Progenitor cell of endocrine pancreas (in vitro differentiated cells): ENCODE measurements at regions not wholly inside any gene's neighbourhood (a gene's known extent, or its start where the extent isn't known, plus 50 kb on each side); places are given as distances from the start of the nearest gene placed in this dataset.

ENCODE experiments used
- DNase-seq: peaks from one replicate; pipeline ENCODE4 v3.0.0; 2021; ENCODE audit warnings: low spot score; ENCODE audit not compliant: unreplicated experiment
- H3K27ac Mint-ChIP-seq: 2 replicates; pipeline ENCODE4 v1.8.0; 2021; ENCODE audit warnings: mild to moderate bottlenecking, moderate library complexity, mixed read lengths
- H3K27me3 Mint-ChIP-seq: 2 replicates; pipeline ENCODE4 v1.8.0; 2021; ENCODE audit warnings: mixed read lengths
- H3K36me3 Mint-ChIP-seq: 2 replicates; pipeline ENCODE4 v1.8.0; 2022; ENCODE audit warnings: mixed read lengths; ENCODE audit not compliant: insufficient read depth
- H3K4me1 Mint-ChIP-seq: 2 replicates; pipeline ENCODE4 v1.8.0; 2021; ENCODE audit warnings: low read depth, mixed read lengths
- H3K4me3 Mint-ChIP-seq: 2 replicates; pipeline ENCODE4 v1.8.0; 2021; ENCODE audit warnings: low read depth, mild to moderate bottlenecking, moderate library complexity, mixed read lengths
- H3K9me3 Mint-ChIP-seq: 2 replicates; pipeline ENCODE4 v1.8.0; 2021; ENCODE audit warnings: low read depth, mixed read lengths
- TF ChIP-seq, protein P1 (sequence below): fragments of 200-600 bp; sonication (generic); IDR thresholded peaks from one replicate; pipeline ENCODE4 v1.5.0; 2021; ENCODE audit warnings: antibody characterized with exemption, mild to moderate bottlenecking; ENCODE audit not compliant: unreplicated experiment

DNA sequence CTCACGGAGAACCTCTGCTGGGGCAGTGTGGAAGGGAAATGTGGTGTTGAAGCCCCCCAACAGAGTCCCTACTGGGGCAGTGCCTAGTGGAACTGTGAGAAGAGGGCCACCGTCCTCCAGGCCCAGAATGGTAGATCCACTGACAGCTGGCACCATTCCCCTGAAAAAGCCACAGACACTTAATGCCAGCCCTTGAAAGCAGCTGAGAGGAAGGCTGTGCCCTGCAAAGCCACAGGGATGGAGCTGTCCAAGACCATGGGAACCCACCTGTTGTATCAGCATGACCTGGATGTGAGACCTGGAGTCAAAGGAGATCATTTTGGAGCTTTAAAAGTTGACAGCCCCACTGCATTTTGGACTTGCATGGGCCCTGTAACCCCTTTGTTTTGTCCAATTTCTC is 363.5 kb upstream of the PRICKLE1 start:
- peaks cover 9% of the 10 kb centered on the region for H3K4me1 Mint-ChIP-seq
- no peak overlapping the region for H3K4me3 Mint-ChIP-seq
- peaks cover 2% of the 10 kb centered on the region for H3K36me3 Mint-ChIP-seq
- peaks cover 15% of the 10 kb centered on the region for H3K9me3 Mint-ChIP-seq
- TF ChIP-seq, protein P1, sequence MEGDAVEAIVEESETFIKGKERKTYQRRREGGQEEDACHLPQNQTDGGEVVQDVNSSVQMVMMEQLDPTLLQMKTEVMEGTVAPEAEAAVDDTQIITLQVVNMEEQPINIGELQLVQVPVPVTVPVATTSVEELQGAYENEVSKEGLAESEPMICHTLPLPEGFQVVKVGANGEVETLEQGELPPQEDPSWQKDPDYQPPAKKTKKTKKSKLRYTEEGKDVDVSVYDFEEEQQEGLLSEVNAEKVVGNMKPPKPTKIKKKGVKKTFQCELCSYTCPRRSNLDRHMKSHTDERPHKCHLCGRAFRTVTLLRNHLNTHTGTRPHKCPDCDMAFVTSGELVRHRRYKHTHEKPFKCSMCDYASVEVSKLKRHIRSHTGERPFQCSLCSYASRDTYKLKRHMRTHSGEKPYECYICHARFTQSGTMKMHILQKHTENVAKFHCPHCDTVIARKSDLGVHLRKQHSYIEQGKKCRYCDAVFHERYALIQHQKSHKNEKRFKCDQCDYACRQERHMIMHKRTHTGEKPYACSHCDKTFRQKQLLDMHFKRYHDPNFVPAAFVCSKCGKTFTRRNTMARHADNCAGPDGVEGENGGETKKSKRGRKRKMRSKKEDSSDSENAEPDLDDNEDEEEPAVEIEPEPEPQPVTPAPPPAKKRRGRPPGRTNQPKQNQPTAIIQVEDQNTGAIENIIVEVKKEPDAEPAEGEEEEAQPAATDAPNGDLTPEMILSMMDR = no peak
- no peak for DNase-seq
- no peak overlapping the region for H3K27ac Mint-ChIP-seq
- H3K27me3 Mint-ChIP-seq = no peaks in the 10 kb centered on the region

DNA sequence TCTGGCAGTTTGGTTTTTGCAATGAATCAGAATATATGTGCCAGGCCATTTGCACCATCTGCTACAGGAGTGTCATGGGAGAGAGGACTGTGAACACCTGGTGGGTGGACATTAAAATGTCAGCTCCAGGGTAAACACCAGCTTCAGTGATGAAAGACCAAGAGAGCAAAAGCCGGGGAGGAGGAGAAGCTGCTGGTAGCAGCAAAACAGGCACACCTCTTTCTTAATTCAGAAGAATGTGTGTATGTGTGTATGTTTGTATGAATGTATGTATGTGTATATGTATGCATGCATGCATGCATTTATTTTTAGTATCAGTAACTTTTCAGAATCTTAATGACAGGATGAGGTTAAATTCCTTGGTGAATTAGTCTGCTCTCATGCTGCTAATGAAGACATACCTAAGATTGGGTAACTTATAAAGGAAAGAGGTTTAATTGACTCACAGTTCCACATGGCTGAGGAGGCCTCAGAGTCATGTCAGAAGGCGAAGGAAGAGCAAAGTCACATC is 357.4 kb upstream of the PRICKLE1 start:
- no peak for DNase-seq
- no peaks in the 10 kb centered on the region for H3K27me3 Mint-ChIP-seq
- peaks cover 4% of the 10 kb centered on the region for H3K36me3 Mint-ChIP-seq

DNA sequence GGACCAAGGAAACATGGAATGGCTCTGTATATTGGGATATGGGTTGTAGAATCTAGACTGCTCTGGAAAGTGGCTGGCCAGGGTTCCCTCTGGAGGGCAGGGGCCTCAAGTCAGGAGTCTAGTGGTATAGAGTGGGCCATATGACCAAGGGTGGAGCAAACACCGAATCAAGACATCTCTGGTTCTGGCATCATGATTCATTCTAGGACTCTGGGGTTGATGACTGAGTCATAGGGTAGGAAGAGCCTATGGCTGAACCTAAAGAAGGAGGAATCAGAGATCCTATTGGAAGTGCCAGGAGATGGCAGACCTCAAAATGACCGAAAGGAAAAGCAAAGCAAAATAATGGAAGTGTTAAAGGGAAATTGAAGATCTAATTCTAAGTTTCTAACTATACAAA is 356.4 kb upstream of the PRICKLE1 start:
- Mint-ChIP-seq H3K9me3 (peaks cover 33% of the 10 kb centered on the region), H3K27ac (no peak overlapping the region), H3K27me3 (no peaks in the 10 kb centered on the region), H3K4me1 (no peaks in the 10 kb centered on the region), H3K36me3 (peaks cover 6% of the 10 kb centered on the region), H3K4me3 (no peak overlapping the region)
- TF ChIP-seq, protein P1 = no peak
- no peak for DNase-seq

More for the DNA sequence above, 357.4 kb upstream of the PRICKLE1 start:
- Mint-ChIP-seq H3K4me3 (no peak overlapping the region), H3K27ac (no peak overlapping the region), H3K4me1 (no peaks in the 10 kb centered on the region), H3K9me3 (peaks cover 29% of the 10 kb centered on the region)
- TF ChIP-seq, protein P1 = no peak

DNA sequence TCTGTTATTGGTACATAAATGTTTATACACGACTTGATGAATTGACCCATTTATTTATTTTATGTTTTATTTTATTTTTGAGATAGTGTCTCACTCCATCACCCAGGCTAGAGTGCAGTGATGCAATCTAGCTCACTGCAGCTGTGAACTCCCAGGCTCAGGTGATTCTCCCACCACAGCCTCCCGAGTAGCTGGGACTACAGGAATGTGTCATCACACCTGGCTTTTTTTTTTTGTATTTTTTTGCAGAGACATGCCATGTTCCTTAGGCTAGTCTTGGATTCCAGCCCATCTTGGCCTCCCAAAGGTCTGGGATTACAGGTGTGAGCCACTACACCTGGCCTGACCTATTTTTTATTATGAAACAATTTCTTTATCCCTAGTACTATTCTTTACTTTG is 355.0 kb upstream of the PRICKLE1 start:
- TF ChIP-seq, protein P1 = no peak
- H3K27ac Mint-ChIP-seq = no peak overlapping the region
- no peaks in the 10 kb centered on the region for H3K27me3 Mint-ChIP-seq
- peaks cover 11% of the 10 kb centered on the region for H3K36me3 Mint-ChIP-seq
- DNase-seq = no peak
- H3K9me3 Mint-ChIP-seq = peaks cover 46% of the 10 kb centered on the region
- no peak overlapping the region for H3K4me3 Mint-ChIP-seq
- H3K4me1 Mint-ChIP-seq = no peaks in the 10 kb centered on the region

DNA sequence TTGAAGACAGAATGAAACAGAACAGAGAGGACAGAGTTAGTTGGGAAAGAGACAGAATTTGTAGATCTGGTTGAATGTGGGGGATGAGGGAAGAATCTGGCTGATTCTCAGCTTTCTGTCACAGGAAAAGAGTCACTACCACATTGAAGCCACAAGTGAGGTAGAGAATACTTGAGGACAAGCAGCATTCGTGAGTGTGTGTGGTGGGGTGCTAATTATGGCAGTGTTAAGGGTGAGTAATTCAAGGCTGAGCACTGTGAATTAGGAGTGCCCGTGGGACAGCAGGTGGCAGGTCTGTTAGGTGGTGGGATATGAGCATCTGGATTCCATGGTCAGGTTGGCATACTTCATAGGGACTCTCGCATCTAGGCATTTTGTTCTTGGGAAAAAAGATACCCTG is 347.4 kb upstream of the PRICKLE1 start:
- Mint-ChIP-seq H3K4me1 (no peaks in the 10 kb centered on the region), H3K4me3 (no peak overlapping the region), H3K27ac (no peak overlapping the region), H3K9me3 (peaks cover 25% of the 10 kb centered on the region), H3K27me3 (no peaks in the 10 kb centered on the region), H3K36me3 (peaks cover 9% of the 10 kb centered on the region)
- TF ChIP-seq, protein P1 = no peak
- DNase-seq = no peak
